ENCODE measurements at regions not wholly inside any gene's neighbourhood (a gene's known extent, or its start where the extent isn't known, plus 50 kb on each side); places are given as distances from the start of the nearest gene placed in this dataset.
"Not testable (repeated sequence)": the region's sequence is repeated elsewhere in the genome, so short reads cannot be mapped to it uniquely, and the experiment has no call there.

GRCh38 chr1:30660241-30660640 lies 63.1 kb downstream of the MATN1 start:
- DNase-seq, result no peak

GRCh38 chr1:30659702-30660101 lies 63.7 kb downstream of the MATN1 start:
- DNase-seq, result no peak

GRCh38 chr1:30658375-30658774 lies 65.0 kb downstream of the MATN1 start:
- DNase-seq, result not testable (repeated sequence)

GRCh38 chr1:30658014-30658336 lies 65.4 kb downstream of the MATN1 start:
- no peak for DNase-seq

GRCh38 chr1:30657131-30658013 lies 66.0 kb downstream of the MATN1 start:
- no peak for DNase-seq

GRCh38 chr1:30656171-30656940 lies 67.0 kb downstream of the MATN1 start:
- no peak for DNase-seq

- DNase-seq, result no peak
These were observed 67.7 kb downstream of the MATN1 start for GRCh38 chr1:30655672-30656071.

GRCh38 chr1:30654188-30654587 lies 69.2 kb downstream of the MATN1 start:
- no peak for DNase-seq

GRCh38 chr1:30652152-30652841 lies 71.1 kb downstream of the MATN1 start:
- DNase-seq, result no peak

- not testable (repeated sequence) for DNase-seq
These were observed 72.0 kb downstream of the MATN1 start for GRCh38 chr1:30651395-30651794.

- no peak for DNase-seq
These were observed 72.4 kb downstream of the MATN1 start for GRCh38 chr1:30650968-30651320.

- DNase-seq, result no peak
These were observed 73.1 kb downstream of the MATN1 start for GRCh38 chr1:30650038-30650967.

GRCh38 chr1:30649321-30649991 lies 73.9 kb downstream of the MATN1 start:
- no peak for DNase-seq

- no peak for DNase-seq
These were observed 74.9 kb downstream of the MATN1 start for GRCh38 chr1:30648408-30649000.

- DNase-seq, result no peak
These were observed 77.6 kb downstream of the MATN1 start for GRCh38 chr1:30645807-30646206.

GRCh38 chr1:30642391-30643120 lies 80.8 kb downstream of the MATN1 start:
- no peak for DNase-seq

GRCh38 chr1:30641572-30642353 lies 81.6 kb downstream of the MATN1 start:
- DNase-seq, result no peak

GRCh38 chr1:30639881-30640452 lies 83.4 kb downstream of the MATN1 start:
- DNase-seq, result no peak

GRCh38 chr1:30638811-30639210 lies 84.6 kb downstream of the MATN1 start:
- DNase-seq, result no peak

- DNase-seq, result no peak
These were observed 85.3 kb downstream of the MATN1 start for GRCh38 chr1:30638086-30638485.

Data from central memory CD4-positive, alpha-beta T cell (primary cell).